Hepatic stellate cell (primary cell): ENCODE measurements at regions not wholly inside any gene's neighbourhood (a gene's known extent, or its start where the extent isn't known, plus 50 kb on each side); places are given as distances from the start of the nearest gene placed in this dataset.
"Not testable (repeated sequence)": the region's sequence is repeated elsewhere in the genome, so short reads cannot be mapped to it uniquely, and the experiment has no call there.

Source experiments
- DNase-seq: peaks from one replicate; pipeline ENCODE4 v3.0.0; 2011; ENCODE audit warnings: low spot score

DNA sequence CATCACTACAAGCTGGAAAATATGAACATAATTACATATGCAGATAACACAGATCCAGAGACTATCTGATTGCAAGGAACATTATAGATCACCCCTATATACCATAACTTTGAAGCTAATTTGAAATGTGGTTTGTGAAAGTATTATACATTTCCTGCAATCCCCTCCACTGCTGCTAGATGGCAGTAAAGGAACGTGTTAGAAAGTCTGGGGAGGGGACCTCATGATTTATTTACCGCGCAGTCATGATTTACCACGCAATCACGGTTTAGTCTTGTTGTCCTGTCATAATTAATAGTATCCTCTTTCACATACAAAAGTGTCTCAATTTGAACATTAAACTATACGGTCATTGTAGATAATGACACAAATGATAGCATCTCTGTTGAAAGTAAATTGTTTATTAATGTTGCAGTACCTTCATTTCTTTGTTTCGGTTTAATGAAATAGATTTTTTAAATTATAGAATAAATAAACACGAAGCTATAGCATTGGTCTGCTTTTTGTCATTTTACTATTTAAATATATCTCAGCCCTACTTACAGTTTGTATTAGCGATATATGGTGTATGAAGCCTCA, 145.3 kb upstream of the PRSS1 start:
- DNase-seq, result peak; percentile 37

DNA sequence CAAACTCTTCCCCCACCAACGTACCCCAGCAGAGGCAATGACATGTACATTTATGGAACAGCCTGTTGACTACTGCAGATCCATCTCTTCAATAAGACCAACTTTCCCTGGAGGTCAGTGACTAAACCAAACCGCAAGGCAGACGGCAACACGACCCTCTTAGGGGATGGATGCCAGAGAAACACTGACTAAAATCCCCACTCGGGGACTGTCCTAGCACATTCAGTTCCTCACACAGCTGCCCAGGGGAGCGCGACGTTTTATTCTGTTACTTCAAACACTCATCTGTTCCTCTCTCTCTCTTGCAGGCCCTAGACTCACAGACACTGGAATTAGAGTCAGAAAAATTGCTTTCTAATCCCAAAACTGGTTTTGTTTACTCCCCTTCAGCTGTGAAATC, 146.5 kb upstream of the PRSS1 start:
- no peak for DNase-seq

- no peak for DNase-seq
Measured at GRCh38 chr7:142602183-142602582, 147.1 kb upstream of the PRSS1 start.

DNA sequence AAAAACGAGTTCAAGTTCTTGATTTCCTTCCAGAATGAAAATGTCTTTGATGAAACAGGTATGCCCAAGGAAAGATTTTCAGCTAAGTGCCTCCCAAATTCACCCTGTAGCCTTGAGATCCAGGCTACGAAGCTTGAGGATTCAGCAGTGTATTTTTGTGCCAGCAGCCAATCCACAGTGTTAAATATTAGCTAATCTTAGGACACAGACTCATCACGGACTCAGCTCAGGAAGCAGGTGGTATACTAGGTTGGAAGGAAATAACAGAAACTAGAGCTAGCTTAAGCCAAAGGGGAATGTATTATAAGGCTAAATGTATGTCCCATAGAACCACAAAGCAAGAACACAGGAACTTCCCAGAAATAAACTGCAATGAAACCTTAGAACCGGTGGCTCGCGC, 151.0 kb upstream of the PRSS1 start:
- DNase-seq, result no peak

GRCh38 chr7:142597547-142597946, 151.7 kb upstream of the PRSS1 start:
- DNase-seq, result no peak

GRCh38 chr7:142595816-142596516, 153.3 kb upstream of the PRSS1 start:
- no peak for DNase-seq

DNA sequence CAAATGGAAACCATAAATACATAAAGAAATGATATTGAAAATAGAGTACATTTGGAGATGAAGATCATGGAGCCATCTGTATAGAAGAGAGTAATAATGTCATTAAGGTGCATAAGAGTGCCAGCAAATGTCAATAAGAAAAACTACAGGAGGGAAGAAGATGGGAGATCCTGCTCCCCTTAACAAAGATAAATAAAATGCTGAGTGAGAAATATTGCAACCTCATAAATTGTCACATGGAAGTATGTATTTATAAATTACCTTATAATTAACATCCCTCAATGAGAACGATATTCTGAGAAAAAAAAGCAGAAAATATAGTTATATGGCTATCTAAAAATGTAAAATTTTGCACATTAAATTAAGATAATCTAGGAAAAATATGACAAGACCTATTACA, 155.2 kb upstream of the PRSS1 start:
- DNase-seq, result no peak

DNA sequence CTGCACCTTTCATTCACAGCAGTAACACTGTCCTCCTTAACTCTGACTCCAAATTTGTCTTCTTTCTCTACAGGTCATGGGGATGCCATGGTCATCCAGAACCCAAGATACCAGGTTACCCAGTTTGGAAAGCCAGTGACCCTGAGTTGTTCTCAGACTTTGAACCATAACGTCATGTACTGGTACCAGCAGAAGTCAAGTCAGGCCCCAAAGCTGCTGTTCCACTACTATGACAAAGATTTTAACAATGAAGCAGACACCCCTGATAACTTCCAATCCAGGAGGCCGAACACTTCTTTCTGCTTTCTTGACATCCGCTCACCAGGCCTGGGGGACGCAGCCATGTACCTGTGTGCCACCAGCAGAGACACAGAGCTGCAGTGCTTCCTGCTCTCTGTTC, 156.2 kb upstream of the PRSS1 start:
- DNase-seq, result no peak

DNA sequence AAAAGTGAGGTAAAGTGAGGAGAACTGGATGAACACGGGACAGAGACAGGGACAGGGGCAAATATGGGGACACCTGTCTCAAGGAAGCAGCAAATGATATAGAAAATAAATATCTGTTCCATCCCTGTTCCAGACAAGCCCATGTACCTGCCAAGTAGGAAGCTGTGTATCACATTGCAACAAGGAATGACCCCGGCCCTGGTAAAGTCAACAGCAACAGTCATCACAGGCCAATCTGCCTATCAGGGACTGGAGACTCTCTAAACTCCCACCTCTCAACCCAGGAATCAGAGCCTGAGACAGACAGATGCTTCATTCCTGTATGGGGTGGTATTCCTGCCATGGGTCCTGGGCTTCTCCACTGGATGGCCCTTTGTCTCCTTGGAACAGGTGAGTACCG, 156.6 kb upstream of the PRSS1 start:
- DNase-seq, result no peak

DNA sequence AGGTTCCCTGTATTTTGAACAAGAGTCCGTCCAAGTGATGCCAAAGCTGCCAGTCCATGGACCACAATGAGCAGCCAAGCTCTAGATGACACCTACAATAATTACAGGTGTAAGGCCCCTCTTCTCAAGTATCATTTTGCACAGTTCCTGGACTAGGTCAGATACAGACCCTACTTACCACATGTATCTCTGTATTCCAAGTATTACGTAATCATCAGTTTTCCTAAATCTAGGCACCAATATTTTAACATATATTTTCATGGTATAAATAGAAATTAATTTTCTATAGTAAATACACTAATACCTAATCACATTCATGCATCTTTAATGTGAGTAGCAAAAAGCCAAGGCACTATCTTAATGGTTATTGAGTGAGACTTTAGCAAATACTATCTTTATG, 157.0 kb upstream of the PRSS1 start:
- no peak for DNase-seq

GRCh38 chr7:142590830-142591457, 158.3 kb upstream of the PRSS1 start:
- DNase-seq, result no peak

- no peak for DNase-seq
Measured at GRCh38 chr7:142590077-142590476, 159.2 kb upstream of the PRSS1 start.

- DNase-seq, result peak; percentile 70
Measured at GRCh38 chr7:142587578-142588191, 161.6 kb upstream of the PRSS1 start.

GRCh38 chr7:142586611-142587010, 162.7 kb upstream of the PRSS1 start:
- DNase-seq, result no peak

- no peak for DNase-seq
Measured at GRCh38 chr7:142585425-142585824, 163.8 kb upstream of the PRSS1 start.

GRCh38 chr7:142584765-142585164, 164.5 kb upstream of the PRSS1 start:
- DNase-seq, result peak; percentile 8

DNA sequence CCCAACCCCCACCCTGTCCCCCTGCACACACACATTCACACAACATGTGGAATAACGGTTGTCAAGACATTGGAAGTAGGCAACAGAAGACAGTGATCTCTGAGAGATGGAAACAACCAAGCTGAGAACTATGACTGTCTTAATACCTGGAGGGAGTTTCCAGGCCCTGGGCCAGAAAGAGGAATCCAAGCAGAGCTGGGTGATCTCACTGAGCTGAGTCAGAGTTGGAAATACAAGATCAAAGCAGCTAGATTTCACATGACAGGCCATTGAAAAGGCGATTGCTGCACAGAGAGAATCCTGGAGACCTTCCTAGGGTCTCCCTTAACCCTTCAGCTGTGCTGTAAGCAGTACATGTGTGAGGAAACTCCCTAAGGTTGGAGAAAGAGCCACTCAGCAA, 165.8 kb upstream of the PRSS1 start:
- peak; percentile 44 for DNase-seq

GRCh38 chr7:142582351-142582750, 166.9 kb upstream of the PRSS1 start:
- DNase-seq, result no peak

DNA sequence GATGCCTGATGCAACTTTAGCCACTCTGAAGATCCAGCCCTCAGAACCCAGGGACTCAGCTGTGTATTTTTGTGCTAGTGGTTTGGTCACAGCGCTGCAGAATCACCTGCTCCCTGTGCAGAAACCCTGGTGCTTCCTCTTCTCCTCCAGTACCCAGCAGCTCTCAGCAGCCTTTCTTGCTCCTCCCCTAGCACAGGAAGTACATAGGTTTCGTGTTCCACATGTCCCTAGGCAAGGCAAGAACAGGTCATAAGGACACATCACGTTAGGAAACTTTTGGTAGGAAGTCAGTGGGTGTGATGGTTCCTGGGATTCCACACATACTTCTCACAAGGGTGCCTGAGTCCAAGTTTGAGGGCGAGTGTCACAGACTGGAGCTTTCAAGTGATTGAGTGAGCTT, 167.9 kb upstream of the PRSS1 start:
- no peak for DNase-seq

DNA sequence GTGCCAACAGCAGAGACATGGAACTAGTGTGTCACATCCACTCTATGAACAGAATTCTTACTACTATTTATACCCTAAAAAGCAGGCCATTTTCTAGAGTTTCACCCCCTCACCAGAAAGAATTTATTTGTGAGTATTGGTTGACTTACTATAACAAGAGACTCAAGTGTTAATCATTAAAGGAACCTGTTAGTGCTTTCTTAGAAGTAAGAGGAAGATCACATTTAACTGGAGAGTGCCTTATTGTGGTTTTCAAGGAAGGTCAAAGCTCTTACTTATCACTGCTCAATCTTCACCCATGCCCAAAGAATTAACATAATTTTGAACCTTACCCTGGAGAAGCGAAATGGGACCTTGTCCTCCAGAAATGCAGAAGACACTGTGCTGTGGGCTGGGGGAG, 169.3 kb upstream of the PRSS1 start:
- no peak for DNase-seq

DNA sequence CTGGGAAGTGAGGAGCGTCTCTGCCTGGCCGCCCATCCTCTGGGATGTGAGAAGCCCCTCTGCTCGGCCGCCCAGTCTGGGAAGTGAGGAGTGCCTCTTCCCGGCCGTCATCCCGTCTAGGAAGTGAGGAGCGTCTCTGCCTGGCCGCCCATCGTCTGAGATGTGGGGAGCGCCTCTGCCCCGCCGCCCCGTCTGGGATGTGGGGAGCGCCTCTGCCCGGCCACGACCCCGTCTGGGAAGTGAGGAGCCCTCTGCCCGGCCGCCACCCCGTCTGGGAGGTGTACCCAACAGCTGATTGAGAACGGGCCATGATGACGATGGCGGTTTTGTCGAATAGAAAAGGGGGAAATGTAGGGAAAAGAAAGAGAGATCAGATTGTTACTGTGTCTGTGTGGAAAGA, 173.9 kb upstream of the PRSS1 start:
- DNase-seq, result not testable (repeated sequence)

- DNase-seq, result no peak
Measured at GRCh38 chr7:142571581-142571980, 177.7 kb upstream of the PRSS1 start.

DNA sequence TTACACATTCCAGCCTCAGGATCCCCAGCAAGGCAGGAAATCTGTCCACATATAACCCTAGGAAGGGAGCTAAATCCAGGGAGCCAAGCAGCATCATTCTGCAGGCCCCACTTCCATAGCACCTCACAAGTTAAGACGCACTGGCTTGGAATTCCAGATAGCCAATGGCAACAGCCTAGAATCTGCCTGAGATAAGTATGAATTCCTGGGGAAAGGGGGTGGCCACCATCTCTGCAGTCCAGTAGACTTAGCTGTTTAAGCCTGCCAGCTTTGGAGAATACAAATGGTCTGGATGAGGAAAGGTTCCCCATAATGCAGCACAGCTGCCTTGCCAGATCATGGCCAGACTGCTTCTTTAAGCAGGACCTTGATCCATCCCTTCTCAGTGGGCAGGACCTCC, 179.4 kb upstream of the PRSS1 start:
- DNase-seq, result no peak
